Parathyroid adenoma (tissue), 2 donors: ENCODE measurements at regions not wholly inside any gene's neighbourhood (a gene's known extent, or its start where the extent isn't known, plus 50 kb on each side); places are given as distances from the start of the nearest gene placed in this dataset.

Experiments used
- H2AFZ ChIP-seq: fragments of 300-600 bp; sonication (generic); one replicate; pipeline ENCODE4 v1.7.0; 2017; ENCODE audit warnings: antibody characterized with exemption, mild to moderate bottlenecking
- H3K27ac ChIP-seq: fragments of 300-600 bp; sonication (generic); one replicate; pipeline ENCODE4 v1.7.0; 2017
- H3K27me3 ChIP-seq: fragments of 300-600 bp; sonication (generic); one replicate; pipeline ENCODE4 v1.7.0; 2017; ENCODE audit warnings: low read length; ENCODE audit not compliant: control insufficient read depth, insufficient read depth
- H3K36me3 ChIP-seq: fragments of 300-600 bp; sonication (generic); one replicate; pipeline ENCODE4 v1.7.0; 2017; ENCODE audit warnings: low read length; ENCODE audit not compliant: control insufficient read depth, insufficient read depth
- H3K4me1 ChIP-seq: fragments of 300-600 bp; sonication (generic); one replicate; pipeline ENCODE4 v1.7.0; 2017; ENCODE audit warnings: control low read depth
- H3K4me2 ChIP-seq: fragments of 300-600 bp; sonication (generic); one replicate; pipeline ENCODE4 v1.7.0; 2017; ENCODE audit warnings: low read length
- H3K4me3 ChIP-seq: fragments of 300-600 bp; sonication (generic); one replicate; pipeline ENCODE4 v1.7.0; 2017; ENCODE audit warnings: low read depth, low read length
- H3K79me2 ChIP-seq: fragments of 300-600 bp; sonication (generic); one replicate; pipeline ENCODE4 v1.7.0; 2017; ENCODE audit warnings: control low read depth
- H3K9ac ChIP-seq: fragments of 300-600 bp; sonication (generic); one replicate; pipeline ENCODE4 v1.7.0; 2017; ENCODE audit warnings: mild to moderate bottlenecking
- H3K9me3 ChIP-seq: fragments of 300-600 bp; sonication (generic); one replicate; pipeline ENCODE4 v1.7.0; 2017; ENCODE audit warnings: low read length; ENCODE audit not compliant: control insufficient read depth
- TF ChIP-seq, protein P1 (sequence below): fragments of 300-600 bp; sonication (generic); IDR thresholded peaks from one replicate; pipeline ENCODE4 v1.7.0; 2017; ENCODE audit warnings: antibody characterized with exemption, mild to moderate bottlenecking
- donor health status: primary hyperparathyroidism.

DNA sequence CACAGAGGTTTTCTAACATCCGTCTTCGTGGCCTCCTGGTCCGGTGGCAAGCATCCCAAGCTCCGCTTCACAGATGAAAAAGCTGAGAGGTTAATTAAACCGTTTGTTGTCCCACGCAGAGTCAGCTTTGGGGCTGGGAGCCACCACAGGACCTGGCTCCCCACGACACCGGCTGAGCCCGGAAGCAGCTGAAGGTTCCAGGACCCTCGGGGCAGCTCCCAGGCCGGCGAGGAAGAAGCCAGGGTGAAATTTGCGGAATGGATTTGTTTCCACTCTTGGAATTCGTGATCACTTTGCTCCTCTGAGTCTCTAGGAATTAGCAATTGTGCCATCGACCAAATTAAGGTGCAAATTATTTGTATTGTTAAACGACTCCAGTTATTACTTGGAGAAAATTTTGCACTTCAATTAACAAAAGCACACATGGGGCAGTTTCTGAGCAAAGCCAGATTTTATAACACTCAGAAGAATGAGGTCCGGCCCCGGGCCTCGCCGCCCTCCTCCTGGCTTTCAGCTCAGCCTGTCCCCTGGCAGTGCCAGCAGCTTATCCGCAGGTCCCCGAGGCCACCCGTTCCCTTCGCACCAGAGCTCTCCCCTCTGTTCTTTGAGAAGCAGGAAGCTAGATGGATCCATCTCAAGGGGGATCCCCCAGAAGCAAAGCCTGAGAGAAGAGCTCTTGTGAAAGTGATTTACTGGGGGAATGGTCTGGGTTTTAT is 69.1 kb downstream of the SIK1 start:
- H3K27ac ChIP-seq, result no peak overlapping the region
- H3K4me1 ChIP-seq, result peaks cover 5% of the 10 kb centered on the region
- no peaks in the 10 kb centered on the region for H3K79me2 ChIP-seq
- no peaks in the 10 kb centered on the region for H3K9me3 ChIP-seq
- H3K4me2 ChIP-seq, result no peak overlapping the region
- no peaks in the 10 kb centered on the region for H3K27me3 ChIP-seq
- no peak overlapping the region for H2AFZ ChIP-seq
- H3K36me3 ChIP-seq, result no peaks in the 10 kb centered on the region
- TF ChIP-seq, protein P1, sequence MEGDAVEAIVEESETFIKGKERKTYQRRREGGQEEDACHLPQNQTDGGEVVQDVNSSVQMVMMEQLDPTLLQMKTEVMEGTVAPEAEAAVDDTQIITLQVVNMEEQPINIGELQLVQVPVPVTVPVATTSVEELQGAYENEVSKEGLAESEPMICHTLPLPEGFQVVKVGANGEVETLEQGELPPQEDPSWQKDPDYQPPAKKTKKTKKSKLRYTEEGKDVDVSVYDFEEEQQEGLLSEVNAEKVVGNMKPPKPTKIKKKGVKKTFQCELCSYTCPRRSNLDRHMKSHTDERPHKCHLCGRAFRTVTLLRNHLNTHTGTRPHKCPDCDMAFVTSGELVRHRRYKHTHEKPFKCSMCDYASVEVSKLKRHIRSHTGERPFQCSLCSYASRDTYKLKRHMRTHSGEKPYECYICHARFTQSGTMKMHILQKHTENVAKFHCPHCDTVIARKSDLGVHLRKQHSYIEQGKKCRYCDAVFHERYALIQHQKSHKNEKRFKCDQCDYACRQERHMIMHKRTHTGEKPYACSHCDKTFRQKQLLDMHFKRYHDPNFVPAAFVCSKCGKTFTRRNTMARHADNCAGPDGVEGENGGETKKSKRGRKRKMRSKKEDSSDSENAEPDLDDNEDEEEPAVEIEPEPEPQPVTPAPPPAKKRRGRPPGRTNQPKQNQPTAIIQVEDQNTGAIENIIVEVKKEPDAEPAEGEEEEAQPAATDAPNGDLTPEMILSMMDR, result no peak
- H3K9ac ChIP-seq, result no peak overlapping the region
- no peak overlapping the region for H3K4me3 ChIP-seq

DNA sequence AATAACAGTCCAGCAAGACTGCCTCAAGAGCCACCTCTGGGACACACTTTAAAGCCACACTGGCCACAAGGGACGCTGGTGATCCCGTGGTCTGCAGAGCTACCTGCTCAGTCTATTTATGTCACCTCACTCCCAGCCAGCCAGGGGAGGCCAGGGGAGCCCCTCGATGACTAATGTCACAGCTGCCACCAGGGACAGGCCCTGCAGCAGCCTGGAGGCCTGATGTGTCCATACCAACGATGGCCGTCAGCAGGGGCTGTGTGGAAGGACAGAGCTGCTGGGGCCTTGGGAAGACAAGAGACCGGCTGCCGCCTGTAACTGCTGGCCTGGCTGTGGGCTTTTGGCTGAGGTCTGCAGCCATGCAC is 71.0 kb downstream of the SIK1 start:
- TF ChIP-seq, protein P1, result no peak
- no peak overlapping the region for H3K27ac ChIP-seq
- H3K27me3 ChIP-seq, result no peaks in the 10 kb centered on the region

DNA sequence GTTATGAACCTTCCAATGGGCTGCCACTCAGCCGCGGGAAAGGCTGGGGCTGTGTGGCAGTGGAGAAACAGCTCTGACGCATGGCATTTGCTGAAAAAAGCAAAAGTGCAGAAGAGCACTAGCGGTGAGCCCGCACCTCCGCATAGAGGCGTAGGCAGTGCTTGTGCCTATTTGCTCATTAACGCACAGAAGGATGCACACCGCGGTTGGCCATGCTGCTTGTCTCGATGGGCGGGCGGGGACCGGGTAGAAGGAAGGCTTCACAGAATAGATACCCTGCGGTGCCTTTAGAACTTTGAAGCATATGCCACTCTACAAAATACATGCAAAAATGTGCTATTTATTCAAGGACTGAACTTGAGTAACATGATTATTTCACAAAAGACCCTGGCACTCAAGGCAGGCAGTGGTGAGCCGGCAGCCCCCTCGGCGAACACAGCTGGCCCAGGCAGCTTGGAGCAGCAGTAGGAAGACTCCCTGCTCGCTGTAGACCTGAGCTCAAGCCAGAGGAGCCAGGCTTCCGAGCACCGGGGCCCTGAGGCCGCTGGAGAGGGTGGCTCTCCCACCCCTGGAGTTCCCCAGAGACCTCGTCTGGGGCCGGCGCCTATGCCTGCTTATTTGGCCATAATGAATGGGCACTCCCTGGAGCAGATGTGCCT is 71.5 kb downstream of the SIK1 start:
- H3K27me3 ChIP-seq, result no peaks in the 10 kb centered on the region
- TF ChIP-seq, protein P1, result no peak
- no peaks in the 10 kb centered on the region for H3K36me3 ChIP-seq
- no peak overlapping the region for H2AFZ ChIP-seq
- no peak overlapping the region for H3K9ac ChIP-seq
- H3K27ac ChIP-seq, result no peak overlapping the region
- no peaks in the 10 kb centered on the region for H3K79me2 ChIP-seq
- H3K4me2 ChIP-seq, result no peak overlapping the region
- no peaks in the 10 kb centered on the region for H3K9me3 ChIP-seq
- H3K4me1 ChIP-seq, result no peaks in the 10 kb centered on the region
- no peak overlapping the region for H3K4me3 ChIP-seq

More for the DNA sequence above, 71.0 kb downstream of the SIK1 start:
- Histone ChIP-seq H3K79me2 (no peaks in the 10 kb centered on the region), H3K36me3 (no peaks in the 10 kb centered on the region), H2AFZ (no peak overlapping the region), H3K4me1 (no peaks in the 10 kb centered on the region), H3K9ac (no peak overlapping the region), H3K4me2 (no peak overlapping the region), H3K4me3 (no peak overlapping the region), H3K9me3 (no peaks in the 10 kb centered on the region)

DNA sequence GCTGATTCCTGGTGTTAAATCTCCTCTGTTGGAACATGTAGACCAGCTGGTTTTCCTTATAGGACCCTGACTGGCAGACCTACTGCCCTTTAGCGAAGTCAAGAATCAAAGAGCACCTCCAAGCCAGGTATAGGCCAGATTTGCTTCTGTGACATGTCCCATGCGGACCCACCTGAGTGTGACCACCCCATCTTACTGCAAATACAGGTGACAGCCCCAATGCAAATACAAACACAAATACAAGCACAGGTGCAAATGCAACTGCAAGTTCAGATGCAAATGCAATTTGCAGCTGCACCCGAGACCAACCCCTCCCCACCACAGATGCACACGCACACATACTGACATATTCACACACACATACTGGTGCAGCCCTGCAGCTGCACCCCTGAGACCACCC is 72.3 kb downstream of the SIK1 start:
- TF ChIP-seq, protein P1, result no peak
- no peaks in the 10 kb centered on the region for H3K36me3 ChIP-seq
- no peaks in the 10 kb centered on the region for H3K9me3 ChIP-seq
- H3K4me3 ChIP-seq, result no peak overlapping the region
- no peaks in the 10 kb centered on the region for H3K4me1 ChIP-seq
- H2AFZ ChIP-seq, result no peak overlapping the region
- H3K4me2 ChIP-seq, result no peak overlapping the region
- H3K79me2 ChIP-seq, result no peaks in the 10 kb centered on the region
- no peaks in the 10 kb centered on the region for H3K27me3 ChIP-seq
- H3K27ac ChIP-seq, result no peak overlapping the region
- no peak overlapping the region for H3K9ac ChIP-seq

DNA sequence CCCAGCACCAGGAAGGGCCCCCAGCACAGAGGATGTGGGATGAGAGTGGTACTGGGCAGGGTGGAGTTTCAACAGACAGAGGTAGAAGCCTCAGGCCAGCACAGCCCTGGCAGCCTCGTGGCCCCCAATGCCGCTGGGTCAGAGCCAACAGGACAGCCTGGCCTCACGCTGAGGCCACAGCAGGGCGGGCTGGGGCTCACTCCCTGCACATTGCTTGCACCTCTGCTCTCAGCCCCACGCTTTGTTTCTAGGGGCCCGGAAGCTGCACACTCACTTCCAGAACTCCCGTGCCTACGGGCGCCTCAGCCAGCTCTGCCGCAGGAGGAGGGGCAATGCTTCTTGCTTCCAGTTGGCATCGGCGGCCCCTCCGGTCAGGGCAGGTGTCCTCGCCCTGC is 72.9 kb downstream of the SIK1 start:
- H3K4me2 ChIP-seq, result no peak overlapping the region
- H3K36me3 ChIP-seq, result no peaks in the 10 kb centered on the region
- H3K9me3 ChIP-seq, result no peaks in the 10 kb centered on the region
- no peaks in the 10 kb centered on the region for H3K4me1 ChIP-seq
- H3K27ac ChIP-seq, result no peak overlapping the region
- TF ChIP-seq, protein P1, result no peak
- no peak overlapping the region for H3K9ac ChIP-seq
- H3K27me3 ChIP-seq, result no peaks in the 10 kb centered on the region
- no peaks in the 10 kb centered on the region for H3K79me2 ChIP-seq
- no peak overlapping the region for H3K4me3 ChIP-seq
- no peak overlapping the region for H2AFZ ChIP-seq
